HEK293 (cell line): ENCODE measurements at regions not wholly inside any gene's neighbourhood (a gene's known extent, or its start where the extent isn't known, plus 50 kb on each side); places are given as distances from the start of the nearest gene placed in this dataset.

ENCODE experiments used
- CTCF ChIA-PET: fragments of 350-600 bp; formaldehyde crosslinking; extraction: SDS; loops from one replicate; lab custom pipeline; 2021; ENCODE audit warnings: antibody characterized with exemption; lab: Yijun Ruan, JAX
- POLR2A ChIA-PET: fragments of 300-600 bp; formaldehyde crosslinking; extraction: SDS; loops from one replicate; lab custom pipeline; 2020; ENCODE audit warnings: antibody characterized with exemption, inconsistent platforms; lab: Yijun Ruan, JAX
- H3K27ac ChIP-seq: fragments of 200-500 bp; sonication (Bioruptor generic); 2 replicates; pipeline ENCODE4 v1.5.1; 2014; ENCODE audit warnings: low read depth, low read length, control low read depth, inconsistent platforms; ENCODE audit errors: extremely low read depth
- H3K36me3 ChIP-seq, 2 experiments: fragments of 200-500 bp in 1 of 2; sonication (Bioruptor generic) in 1 of 2; 1 replicate in 1 of 2; 2 replicates in 1 of 2; pipeline ENCODE4 v1.5.1; 2014 to 2017; ENCODE audit warnings: inconsistent platforms in 2 of 2, low read length in 2 of 2; ENCODE audit not compliant: control insufficient read depth in 2 of 2, insufficient read depth in 1 of 2
- H3K4me1 ChIP-seq: fragments of 200-500 bp; sonication (Bioruptor generic); 2 replicates; pipeline ENCODE4 v1.5.1; 2014; ENCODE audit warnings: mild to moderate bottlenecking, low read length, inconsistent platforms; ENCODE audit not compliant: control insufficient read depth, insufficient read depth
- H3K4me3 ChIP-seq: 2 replicates; pipeline ENCODE4 v1.5.1; 2011; ENCODE audit warnings: low read depth, mild to moderate bottlenecking, control low read depth, low read length, moderate library complexity
- H3K9me3 ChIP-seq: fragments of 200-500 bp; sonication (Bioruptor generic); 2 replicates; pipeline ENCODE4 v1.5.1; 2014; ENCODE audit warnings: low read depth, low read length, inconsistent platforms; ENCODE audit not compliant: control insufficient read depth, insufficient read depth
- HOXC10 ChIP-seq: sonication (generic); formaldehyde crosslinking; IDR thresholded peaks from 2 replicates; pipeline ENCODE4 v1.8.1; 2023; ENCODE audit warnings: mild to moderate bottlenecking, missing genetic modification reagents
- ZEB2 ChIP-seq: fragments of 450-650 bp; formaldehyde crosslinking; IDR thresholded peaks from 2 replicates; pipeline ENCODE4 v1.5.1; 2016; ENCODE audit warnings: missing biosample characterization, missing genetic modification characterization
- ZFP41 ChIP-seq: fragments of 450-650 bp; formaldehyde crosslinking; IDR thresholded peaks from 2 replicates; pipeline ENCODE4 v1.5.1; 2016; ENCODE audit warnings: missing biosample characterization, missing genetic modification characterization, borderline replicate concordance
- ZNF10 ChIP-seq: fragments of 450-650 bp; formaldehyde crosslinking; IDR thresholded peaks from 2 replicates; pipeline ENCODE4 v1.5.1; 2017; ENCODE audit warnings: missing biosample characterization, missing genetic modification characterization
- ZNF174 ChIP-seq: fragments of 450-650 bp; formaldehyde crosslinking; IDR thresholded peaks from 2 replicates; pipeline ENCODE4 v1.5.0; 2017; ENCODE audit warnings: missing biosample characterization, mild to moderate bottlenecking, missing genetic modification characterization
- ZNF311 ChIP-seq: fragments of 450-650 bp; formaldehyde crosslinking; IDR thresholded peaks from 2 replicates; pipeline ENCODE4 v1.5.1; 2017; ENCODE audit warnings: missing biosample characterization, missing genetic modification characterization, borderline replicate concordance
- ZNF335 ChIP-seq: fragments of 450-650 bp; formaldehyde crosslinking; conservative IDR thresholded peaks from 2 replicates; pipeline ENCODE4 v1.5.1; 2016; ENCODE audit warnings: missing biosample characterization, missing genetic modification characterization
- ZNF350 ChIP-seq: fragments of 450-650 bp; formaldehyde crosslinking; IDR thresholded peaks from 2 replicates; pipeline ENCODE4 v1.5.0; 2017; ENCODE audit warnings: missing biosample characterization, mild to moderate bottlenecking, missing genetic modification characterization
- ZNF621 ChIP-seq: fragments of 450-650 bp; formaldehyde crosslinking; IDR thresholded peaks from 2 replicates; pipeline ENCODE4 v1.5.1; 2017; ENCODE audit warnings: missing biosample characterization, missing genetic modification characterization
- TF ChIP-seq, protein P1 (sequence below): fragments of 450-650 bp; formaldehyde crosslinking; IDR thresholded peaks from 2 replicates; pipeline ENCODE4 v1.5.1; 2016; ENCODE audit warnings: missing biosample characterization, missing genetic modification characterization
- TF ChIP-seq, protein P2 (sequence below): fragments of 450-650 bp; formaldehyde crosslinking; IDR thresholded peaks from 2 replicates; pipeline ENCODE4 v1.5.1; 2016; ENCODE audit warnings: missing biosample characterization, missing genetic modification characterization
- TF ChIP-seq, protein P3 (sequence below): fragments of 450-650 bp; formaldehyde crosslinking; IDR thresholded peaks from 2 replicates; pipeline ENCODE4; 2016; ENCODE audit warnings: missing biosample characterization, missing genetic modification characterization
- TF ChIP-seq, protein P4 (sequence below): fragments of 450-650 bp; formaldehyde crosslinking; IDR thresholded peaks from 2 replicates; pipeline ENCODE4 v1.5.1; 2016; ENCODE audit warnings: missing biosample characterization, missing genetic modification characterization
- TF ChIP-seq, protein P5 (sequence below): fragments of 450-650 bp; formaldehyde crosslinking; IDR thresholded peaks from 2 replicates; pipeline ENCODE4 v1.5.1; 2016; ENCODE audit warnings: missing biosample characterization, missing genetic modification characterization
- TF ChIP-seq, protein P6 (sequence below): fragments of 450-650 bp; formaldehyde crosslinking; IDR thresholded peaks from 2 replicates; pipeline ENCODE4 v1.5.1; 2016; ENCODE audit warnings: missing biosample characterization, missing genetic modification characterization
- TF ChIP-seq, protein P7 (sequence below): fragments of 450-650 bp; formaldehyde crosslinking; IDR thresholded peaks from 2 replicates; pipeline ENCODE4 v1.5.1; 2016; ENCODE audit warnings: missing biosample characterization, missing genetic modification characterization
- TF ChIP-seq, protein P8 (sequence below): fragments of 450-650 bp; formaldehyde crosslinking; conservative IDR thresholded peaks from 2 replicates; pipeline ENCODE4 v1.5.1; 2016; ENCODE audit warnings: low read depth, missing biosample characterization, missing genetic modification characterization

DNA sequence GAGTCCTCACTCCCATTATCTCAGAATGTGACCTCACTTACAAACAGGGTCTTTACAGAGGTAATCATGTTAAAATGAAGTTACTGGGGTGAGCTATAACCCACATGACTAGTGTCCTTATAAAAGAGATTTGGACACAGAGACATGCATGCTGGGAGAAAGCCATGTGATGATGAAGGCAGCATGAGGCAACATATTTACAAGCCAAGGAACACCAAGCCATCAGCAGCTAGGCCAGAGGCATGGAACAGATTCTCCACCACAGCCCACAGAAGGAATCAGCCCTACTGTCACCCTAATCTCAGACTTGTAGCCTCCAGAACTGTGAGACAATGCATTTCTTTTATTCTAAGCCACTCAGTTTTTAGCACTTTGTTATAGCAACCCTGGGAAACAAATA lies 171.9 kb downstream of the EN1 start (continued):
- TF ChIP-seq, protein P1, sequence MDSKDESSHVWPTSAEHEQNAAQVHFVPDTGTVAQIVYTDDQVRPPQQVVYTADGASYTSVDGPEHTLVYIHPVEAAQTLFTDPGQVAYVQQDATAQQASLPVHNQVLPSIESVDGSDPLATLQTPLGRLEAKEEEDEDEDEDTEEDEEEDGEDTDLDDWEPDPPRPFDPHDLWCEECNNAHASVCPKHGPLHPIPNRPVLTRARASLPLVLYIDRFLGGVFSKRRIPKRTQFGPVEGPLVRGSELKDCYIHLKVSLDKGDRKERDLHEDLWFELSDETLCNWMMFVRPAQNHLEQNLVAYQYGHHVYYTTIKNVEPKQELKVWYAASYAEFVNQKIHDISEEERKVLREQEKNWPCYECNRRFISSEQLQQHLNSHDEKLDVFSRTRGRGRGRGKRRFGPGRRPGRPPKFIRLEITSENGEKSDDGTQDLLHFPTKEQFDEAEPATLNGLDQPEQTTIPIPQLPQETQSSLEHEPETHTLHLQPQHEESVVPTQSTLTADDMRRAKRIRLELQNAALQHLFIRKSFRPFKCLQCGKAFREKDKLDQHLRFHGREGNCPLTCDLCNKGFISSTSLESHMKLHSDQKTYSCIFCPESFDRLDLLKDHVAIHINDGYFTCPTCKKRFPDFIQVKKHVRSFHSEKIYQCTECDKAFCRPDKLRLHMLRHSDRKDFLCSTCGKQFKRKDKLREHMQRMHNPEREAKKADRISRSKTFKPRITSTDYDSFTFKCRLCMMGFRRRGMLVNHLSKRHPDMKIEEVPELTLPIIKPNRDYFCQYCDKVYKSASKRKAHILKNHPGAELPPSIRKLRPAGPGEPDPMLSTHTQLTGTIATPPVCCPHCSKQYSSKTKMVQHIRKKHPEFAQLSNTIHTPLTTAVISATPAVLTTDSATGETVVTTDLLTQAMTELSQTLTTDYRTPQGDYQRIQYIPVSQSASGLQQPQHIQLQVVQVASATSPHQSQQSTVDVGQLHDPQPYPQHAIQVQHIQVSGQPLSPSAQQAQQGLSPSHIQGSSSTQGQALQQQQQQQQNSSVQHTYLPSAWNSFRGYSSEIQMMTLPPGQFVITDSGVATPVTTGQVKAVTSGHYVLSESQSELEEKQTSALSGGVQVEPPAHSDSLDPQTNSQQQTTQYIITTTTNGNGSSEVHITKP = no peak
- TF ChIP-seq ZNF10 (tag by site-specific recombination) = no peak
- no peak for TF ChIP-seq ZNF335
- TF ChIP-seq, protein P2, sequence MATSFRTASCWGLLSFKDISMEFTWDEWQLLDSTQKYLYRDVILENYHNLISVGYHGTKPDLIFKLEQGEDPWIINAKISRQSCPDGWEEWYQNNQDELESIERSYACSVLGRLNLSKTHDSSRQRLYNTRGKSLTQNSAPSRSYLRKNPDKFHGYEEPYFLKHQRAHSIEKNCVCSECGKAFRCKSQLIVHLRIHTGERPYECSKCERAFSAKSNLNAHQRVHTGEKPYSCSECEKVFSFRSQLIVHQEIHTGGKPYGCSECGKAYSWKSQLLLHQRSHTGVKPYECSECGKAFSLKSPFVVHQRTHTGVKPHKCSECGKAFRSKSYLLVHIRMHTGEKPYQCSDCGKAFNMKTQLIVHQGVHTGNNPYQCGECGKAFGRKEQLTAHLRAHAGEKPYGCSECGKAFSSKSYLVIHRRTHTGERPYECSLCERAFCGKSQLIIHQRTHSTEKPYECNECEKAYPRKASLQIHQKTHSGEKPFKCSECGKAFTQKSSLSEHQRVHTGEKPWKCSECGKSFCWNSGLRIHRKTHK (tag by site-specific recombination) = no peak
- TF ChIP-seq, protein P3, sequence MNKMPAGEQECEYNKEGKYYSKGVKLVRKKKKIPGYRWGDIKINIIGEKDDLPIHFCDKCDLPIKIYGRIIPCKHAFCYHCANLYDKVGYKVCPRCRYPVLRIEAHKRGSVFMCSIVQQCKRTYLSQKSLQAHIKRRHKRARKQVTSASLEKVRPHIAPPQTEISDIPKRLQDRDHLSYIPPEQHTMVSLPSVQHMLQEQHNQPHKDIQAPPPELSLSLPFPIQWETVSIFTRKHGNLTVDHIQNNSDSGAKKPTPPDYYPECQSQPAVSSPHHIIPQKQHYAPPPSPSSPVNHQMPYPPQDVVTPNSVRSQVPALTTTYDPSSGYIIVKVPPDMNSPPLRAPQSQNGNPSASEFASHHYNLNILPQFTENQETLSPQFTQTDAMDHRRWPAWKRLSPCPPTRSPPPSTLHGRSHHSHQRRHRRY = no peak

DNA sequence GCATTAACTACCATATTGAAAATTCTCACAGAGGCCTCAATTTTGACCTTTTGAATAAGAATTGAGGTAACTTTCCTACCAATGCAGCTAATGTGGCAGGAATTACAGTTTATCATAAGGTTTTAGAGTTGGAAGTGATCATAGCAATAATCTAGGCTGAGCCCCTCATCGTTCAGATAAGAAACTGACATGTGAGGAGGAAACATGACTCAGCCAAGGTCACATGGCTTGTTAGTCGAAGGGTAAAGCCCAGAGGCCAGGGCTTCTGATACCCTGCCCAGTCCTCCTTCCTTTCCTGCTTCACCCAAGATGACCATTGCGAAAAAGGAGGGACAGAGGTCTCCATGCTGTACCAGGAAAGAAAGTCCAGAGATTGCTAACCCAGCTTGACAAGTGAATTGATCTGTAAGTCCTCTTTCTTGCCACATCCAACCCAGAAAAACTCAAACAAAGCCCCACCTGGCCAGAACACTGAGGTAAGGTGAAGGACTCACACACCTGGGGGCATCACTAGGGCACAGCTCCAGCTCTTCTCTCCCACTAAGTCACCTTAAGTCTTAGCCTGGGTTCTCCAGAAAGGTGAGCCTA lies 174.8 kb downstream of the EN1 start:
- no peaks in the 10 kb centered on the region for H3K4me1 ChIP-seq
- ChIA-PET POLR2A (no interaction called here), CTCF (interaction anchor here (0.6 kb wide), 1 partner anchor 133 kb away, joined by 3 read pairs; no protein-coding TSS in a partner anchor)
- no peaks in the 10 kb centered on the region for H3K36me3 ChIP-seq
- H3K4me3 ChIP-seq = no peak overlapping the region
- no peak overlapping the region for H3K27ac ChIP-seq
- H3K9me3 ChIP-seq = no peaks in the 10 kb centered on the region
- TF ChIP-seq ZFP41 (no peak), ZNF311 (tag by site-specific recombination) (no peak), ZNF174 (tag by site-specific recombination) (no peak), HOXC10 (no peak), ZEB2 (tag by site-specific recombination) (no peak), ZNF350 (tag by site-specific recombination) (no peak), ZNF621 (no peak)
- TF ChIP-seq, protein P4, sequence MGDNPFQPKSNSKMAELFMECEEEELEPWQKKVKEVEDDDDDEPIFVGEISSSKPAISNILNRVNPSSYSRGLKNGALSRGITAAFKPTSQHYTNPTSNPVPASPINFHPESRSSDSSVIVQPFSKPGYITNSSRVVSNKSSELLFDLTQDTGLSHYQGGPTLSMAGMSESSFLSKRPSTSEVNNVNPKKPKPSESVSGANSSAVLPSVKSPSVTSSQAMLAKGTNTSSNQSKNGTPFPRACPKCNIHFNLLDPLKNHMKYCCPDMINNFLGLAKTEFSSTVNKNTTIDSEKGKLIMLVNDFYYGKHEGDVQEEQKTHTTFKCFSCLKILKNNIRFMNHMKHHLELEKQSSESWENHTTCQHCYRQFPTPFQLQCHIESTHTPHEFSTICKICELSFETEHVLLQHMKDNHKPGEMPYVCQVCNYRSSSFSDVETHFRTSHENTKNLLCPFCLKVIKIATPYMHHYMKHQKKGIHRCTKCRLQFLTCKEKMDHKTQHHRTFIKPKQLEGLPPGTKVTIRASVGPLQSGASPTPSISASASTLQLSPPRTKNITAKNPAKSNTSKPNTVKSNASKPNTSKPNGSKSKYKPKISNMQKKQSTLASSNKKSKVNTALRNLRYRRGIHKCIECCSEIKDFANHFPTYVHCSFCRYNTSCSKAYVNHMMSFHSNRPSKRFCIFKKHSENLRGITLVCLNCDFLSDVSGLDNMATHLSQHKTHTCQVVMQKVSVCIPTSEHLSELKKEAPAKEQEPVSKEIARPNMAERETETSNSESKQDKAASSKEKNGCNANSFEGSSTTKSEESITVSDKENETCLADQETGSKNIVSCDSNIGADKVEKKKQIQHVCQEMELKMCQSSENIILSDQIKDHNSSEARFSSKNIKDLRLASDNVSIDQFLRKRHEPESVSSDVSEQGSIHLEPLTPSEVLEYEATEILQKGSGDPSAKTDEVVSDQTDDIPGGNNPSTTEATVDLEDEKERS = no peak
- TF ChIP-seq, protein P5, sequence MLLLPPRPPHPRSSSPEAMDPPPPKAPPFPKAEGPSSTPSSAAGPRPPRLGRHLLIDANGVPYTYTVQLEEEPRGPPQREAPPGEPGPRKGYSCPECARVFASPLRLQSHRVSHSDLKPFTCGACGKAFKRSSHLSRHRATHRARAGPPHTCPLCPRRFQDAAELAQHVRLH = no peak
- TF ChIP-seq, protein P6, sequence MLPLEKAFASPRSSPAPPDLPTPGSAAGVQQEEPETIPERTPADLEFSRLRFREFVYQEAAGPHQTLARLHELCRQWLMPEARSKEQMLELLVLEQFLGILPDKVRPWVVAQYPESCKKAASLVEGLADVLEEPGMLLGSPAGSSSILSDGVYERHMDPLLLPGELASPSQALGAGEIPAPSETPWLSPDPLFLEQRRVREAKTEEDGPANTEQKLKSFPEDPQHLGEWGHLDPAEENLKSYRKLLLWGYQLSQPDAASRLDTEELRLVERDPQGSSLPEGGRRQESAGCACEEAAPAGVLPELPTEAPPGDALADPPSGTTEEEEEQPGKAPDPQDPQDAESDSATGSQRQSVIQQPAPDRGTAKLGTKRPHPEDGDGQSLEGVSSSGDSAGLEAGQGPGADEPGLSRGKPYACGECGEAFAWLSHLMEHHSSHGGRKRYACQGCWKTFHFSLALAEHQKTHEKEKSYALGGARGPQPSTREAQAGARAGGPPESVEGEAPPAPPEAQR (tag by site-specific recombination) = no peak
- TF ChIP-seq, protein P7, sequence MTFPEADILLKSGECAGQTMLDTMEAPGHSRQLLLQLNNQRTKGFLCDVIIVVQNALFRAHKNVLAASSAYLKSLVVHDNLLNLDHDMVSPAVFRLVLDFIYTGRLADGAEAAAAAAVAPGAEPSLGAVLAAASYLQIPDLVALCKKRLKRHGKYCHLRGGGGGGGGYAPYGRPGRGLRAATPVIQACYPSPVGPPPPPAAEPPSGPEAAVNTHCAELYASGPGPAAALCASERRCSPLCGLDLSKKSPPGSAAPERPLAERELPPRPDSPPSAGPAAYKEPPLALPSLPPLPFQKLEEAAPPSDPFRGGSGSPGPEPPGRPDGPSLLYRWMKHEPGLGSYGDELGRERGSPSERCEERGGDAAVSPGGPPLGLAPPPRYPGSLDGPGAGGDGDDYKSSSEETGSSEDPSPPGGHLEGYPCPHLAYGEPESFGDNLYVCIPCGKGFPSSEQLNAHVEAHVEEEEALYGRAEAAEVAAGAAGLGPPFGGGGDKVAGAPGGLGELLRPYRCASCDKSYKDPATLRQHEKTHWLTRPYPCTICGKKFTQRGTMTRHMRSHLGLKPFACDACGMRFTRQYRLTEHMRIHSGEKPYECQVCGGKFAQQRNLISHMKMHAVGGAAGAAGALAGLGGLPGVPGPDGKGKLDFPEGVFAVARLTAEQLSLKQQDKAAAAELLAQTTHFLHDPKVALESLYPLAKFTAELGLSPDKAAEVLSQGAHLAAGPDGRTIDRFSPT (tag by site-specific recombination) = no peak
- TF ChIP-seq, protein P8, sequence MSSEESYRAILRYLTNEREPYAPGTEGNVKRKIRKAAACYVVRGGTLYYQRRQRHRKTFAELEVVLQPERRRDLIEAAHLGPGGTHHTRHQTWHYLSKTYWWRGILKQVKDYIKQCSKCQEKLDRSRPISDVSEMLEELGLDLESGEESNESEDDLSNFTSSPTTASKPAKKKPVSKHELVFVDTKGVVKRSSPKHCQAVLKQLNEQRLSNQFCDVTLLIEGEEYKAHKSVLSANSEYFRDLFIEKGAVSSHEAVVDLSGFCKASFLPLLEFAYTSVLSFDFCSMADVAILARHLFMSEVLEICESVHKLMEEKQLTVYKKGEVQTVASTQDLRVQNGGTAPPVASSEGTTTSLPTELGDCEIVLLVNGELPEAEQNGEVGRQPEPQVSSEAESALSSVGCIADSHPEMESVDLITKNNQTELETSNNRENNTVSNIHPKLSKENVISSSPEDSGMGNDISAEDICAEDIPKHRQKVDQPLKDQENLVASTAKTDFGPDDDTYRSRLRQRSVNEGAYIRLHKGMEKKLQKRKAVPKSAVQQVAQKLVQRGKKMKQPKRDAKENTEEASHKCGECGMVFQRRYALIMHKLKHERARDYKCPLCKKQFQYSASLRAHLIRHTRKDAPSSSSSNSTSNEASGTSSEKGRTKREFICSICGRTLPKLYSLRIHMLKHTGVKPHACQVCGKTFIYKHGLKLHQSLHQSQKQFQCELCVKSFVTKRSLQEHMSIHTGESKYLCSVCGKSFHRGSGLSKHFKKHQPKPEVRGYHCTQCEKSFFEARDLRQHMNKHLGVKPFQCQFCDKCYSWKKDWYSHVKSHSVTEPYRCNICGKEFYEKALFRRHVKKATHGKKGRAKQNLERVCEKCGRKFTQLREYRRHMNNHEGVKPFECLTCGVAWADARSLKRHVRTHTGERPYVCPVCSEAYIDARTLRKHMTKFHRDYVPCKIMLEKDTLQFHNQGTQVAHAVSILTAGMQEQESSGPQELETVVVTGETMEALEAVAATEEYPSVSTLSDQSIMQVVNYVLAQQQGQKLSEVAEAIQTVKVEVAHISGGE (tag by site-specific recombination) = no peak
